HG03565 (cell line): ENCODE measurements at regions not wholly inside any gene's neighbourhood (a gene's known extent, or its start where the extent isn't known, plus 50 kb on each side); places are given as distances from the start of the nearest gene placed in this dataset.
A peak's percentile ranks its signal among the peaks of the same experiment; 100 is the strongest.
"Not testable (repeated sequence)": the region's sequence is repeated elsewhere in the genome, so short reads cannot be mapped to it uniquely, and the experiment has no call there.

ENCODE experiments used
- ATAC-seq: cut with Tn5 transposase; IDR thresholded peaks from one replicate; pipeline ENCODE4 v1.9.1; 2021; ENCODE audit warnings: mild to moderate bottlenecking, moderate library complexity; ENCODE audit not compliant: unreplicated experiment

DNA sequence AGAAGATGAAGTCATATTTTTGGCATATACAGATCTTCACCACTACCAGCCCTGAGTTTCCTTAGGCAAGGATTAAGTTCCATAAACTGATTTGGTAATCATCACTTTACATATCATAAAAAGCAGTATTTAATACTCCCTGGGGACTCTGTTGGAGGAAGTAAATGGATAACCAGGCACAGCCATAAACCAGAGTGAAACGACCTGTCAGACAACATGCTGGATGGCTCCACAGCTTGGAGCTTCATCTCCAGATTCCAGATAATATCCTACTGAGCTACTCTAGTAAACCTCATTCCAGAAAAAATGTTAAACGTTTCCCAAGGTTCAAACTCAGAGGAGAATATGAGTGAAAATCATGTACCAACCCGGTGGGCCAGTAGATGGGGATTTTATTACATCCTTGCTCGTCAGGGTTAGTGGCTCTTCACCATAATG lies 109.2 kb downstream of the BASP1 start:
- no peak for ATAC-seq

DNA sequence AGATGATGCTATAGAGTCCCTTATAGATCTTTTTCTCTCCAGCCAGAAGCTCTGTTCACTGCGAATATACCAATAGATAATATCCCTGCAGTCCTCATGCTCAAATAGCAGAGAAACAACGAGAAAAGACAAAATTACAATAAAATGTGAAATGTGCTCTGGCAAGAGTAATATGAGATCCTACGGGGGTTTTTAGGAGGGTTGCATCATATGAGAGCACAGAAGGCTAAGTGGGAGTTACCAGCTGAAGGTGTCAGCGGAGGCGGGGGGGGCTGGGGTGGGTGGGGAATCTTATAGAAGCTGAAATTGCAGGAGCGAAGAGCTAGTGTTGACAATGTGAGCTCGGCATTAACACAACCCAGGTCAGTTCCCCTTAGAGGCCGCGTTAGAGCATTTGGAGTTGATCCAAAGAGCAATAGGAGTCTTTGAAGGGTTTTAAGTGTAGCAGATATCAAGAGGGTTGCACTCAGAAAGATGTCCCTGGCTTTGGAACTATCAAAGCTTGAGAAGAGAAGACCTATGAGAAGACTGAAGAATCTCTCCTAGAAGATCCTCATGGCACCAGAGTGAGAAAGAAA lies 109.7 kb downstream of the BASP1 start:
- ATAC-seq = no peak

- no peak for ATAC-seq
Observed at GRCh38 chr5:17329571-17329970, 112.1 kb downstream of the BASP1 start.

GRCh38 chr5:17330386-17330785 lies 113.0 kb downstream of the BASP1 start:
- ATAC-seq = no peak

DNA sequence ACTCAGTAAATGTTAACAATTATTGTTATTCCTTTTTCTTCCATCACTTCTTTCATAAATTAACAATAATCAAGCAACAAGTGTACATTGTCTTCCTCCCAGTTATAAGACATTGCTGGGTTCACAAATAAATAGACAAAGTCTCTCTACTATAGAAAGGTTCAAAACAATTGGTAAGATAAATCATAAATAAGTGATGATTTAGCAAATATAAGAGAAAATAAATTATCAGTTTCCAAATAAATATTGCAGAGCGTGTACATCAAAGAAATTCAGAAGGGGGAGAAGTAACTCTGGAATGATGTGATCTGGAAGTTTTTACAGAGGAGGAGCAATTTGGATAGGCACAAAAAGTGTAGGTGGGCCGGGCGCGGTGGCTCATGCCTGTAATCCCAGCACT lies 114.2 kb downstream of the BASP1 start:
- ATAC-seq = no peak

- no peak for ATAC-seq
Observed at GRCh38 chr5:17333755-17334154, 116.3 kb downstream of the BASP1 start.

- no peak for ATAC-seq
Observed at GRCh38 chr5:17336054-17336453, 118.6 kb downstream of the BASP1 start.

- ATAC-seq = not testable (repeated sequence)
Observed at GRCh38 chr5:17336723-17337122, 119.3 kb downstream of the BASP1 start.

- ATAC-seq = no peak
Observed at GRCh38 chr5:17339841-17340240, 122.4 kb downstream of the BASP1 start.

DNA sequence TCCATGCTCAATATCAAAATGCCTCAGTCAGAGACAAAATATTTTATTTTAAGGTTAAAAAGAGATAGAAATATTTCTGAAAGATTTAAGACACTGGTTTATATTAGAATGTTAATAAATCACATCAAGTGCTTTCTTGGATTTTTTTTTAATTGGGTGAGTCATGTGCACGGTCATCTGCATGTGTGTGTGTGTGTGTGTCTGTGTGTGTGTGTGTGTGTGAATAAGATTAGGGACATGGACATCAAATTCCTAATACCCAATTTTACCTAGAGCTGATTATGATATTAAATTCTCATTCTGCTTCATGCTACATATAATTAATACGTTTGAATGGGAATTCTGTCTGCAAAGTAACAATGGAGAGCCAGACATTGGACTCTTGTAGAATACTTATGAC lies 122.9 kb downstream of the BASP1 start:
- no peak for ATAC-seq

- ATAC-seq = no peak
Observed at GRCh38 chr5:17340819-17341218, 123.4 kb downstream of the BASP1 start.

- ATAC-seq = peak; percentile 95
Observed at GRCh38 chr5:17343675-17344074, 126.2 kb downstream of the BASP1 start.

- ATAC-seq = no peak
Observed at GRCh38 chr5:17346811-17347210, 129.4 kb downstream of the BASP1 start.

DNA sequence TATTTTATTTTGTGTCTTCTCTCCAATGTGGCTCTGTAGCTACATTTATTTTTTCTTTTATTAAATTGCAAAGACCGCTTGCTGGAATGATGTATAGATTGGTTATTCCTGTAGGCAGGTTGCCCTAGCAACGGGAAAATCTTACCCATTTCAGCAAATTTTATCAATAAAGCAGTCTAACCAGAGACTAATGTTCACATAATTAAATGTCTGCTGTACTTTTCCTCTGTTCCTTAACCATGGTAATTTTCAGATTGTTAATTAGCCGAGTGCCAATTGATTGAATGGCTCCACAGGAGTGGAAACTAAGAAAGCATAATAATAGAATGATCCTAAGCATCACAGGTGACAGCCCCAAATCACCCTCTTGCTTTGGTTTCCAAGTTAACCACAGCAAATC lies 134.8 kb downstream of the BASP1 start:
- ATAC-seq = no peak

DNA sequence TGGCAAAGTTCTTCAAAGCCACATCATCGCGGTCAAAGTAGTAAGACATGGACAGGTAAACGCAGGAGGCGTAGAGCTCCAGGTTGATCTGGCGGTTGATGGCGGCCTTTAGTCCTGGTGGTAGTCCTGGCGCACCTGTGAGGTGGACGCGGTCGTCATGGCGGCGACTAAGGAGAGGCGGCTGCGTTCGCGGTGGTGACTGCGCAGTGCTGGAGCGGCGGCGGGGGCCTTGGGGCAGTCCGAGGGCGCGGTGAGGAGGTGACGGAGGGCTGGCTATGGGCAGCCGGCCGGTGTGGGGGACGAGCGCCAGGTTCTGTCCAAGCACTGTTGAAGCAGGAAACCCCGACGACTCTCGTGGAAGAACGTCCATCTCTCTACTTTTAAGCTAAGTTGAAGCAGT lies 136.8 kb downstream of the BASP1 start:
- no peak for ATAC-seq

DNA sequence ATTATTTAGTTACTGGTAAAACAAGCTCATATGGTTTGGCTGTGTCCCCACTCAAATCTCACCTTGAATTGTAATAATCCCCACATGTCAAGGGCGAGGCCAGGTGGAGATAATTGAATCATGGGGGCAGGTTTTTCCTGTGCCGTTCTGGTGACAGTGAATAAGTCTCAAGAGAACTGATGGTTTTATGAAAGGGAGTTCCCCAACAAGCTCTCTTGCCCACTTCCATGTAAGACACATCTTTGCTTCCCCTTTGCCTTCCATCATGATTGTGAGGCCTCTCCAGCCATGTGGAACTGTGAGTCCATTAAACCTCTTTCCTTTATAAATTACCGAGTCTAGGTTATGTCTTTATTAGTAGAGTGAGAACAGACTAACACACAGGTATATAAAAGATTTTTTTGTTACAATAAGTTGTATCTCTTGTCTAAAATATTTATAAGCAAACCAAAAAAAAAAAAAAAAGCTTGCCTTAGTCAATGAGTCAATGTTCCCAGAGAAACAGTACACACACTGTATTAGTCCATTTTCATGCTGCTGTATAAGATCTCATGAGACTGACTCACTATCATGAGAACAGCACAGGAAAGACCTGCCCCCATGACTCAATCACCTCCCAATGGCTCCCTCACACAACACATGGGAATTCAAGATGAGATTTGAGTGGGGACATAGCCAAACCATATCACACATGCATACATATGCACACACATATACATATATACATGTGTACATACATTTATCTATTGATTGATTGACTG lies 138.3 kb downstream of the BASP1 start:
- no peak for ATAC-seq

DNA sequence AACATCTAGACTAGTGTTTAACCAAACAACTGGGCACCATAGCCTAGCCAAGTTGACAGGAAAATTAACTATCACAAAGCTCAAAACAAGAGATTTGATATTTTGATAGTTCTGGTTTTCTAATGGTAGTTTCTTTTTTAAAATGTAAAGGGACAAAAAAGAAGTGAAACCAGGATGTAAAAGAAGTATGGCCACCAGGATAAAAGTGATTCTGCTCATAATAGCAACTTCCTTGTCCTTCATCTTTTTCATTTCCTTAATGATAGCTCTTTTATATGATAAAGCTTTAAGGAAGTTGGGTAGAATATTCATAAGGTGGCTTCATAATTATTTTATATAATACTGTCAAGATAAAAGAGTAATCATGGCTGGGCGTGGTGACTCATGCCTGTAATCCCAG lies 139.1 kb downstream of the BASP1 start:
- ATAC-seq = no peak

DNA sequence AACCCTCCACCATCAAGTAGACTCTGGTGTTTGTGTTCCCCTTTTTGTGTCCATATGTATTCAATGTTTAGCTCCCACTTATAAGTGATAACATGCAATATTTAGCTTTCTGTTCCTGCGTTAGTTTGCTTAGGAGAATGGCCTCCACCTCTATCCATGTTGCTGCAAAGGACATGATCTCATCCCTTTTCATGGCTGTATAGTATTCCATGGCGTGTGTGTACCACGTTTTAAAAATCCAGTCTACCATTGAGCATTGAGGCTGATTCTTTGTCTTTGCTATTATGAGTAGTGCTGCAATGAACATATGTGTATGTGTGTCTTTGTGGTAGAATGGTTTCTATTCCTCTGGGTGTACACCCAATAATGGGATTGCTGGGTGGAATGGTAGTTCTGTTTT lies 140.1 kb downstream of the BASP1 start:
- ATAC-seq = no peak

GRCh38 chr5:17358031-17358430 lies 140.0 kb upstream of the TAF11L2 start:
- no peak for ATAC-seq

- no peak for ATAC-seq
Observed at GRCh38 chr5:17359451-17360011, 138.5 kb upstream of the TAF11L2 start.

- no peak for ATAC-seq
Observed at GRCh38 chr5:17360879-17361278, 137.2 kb upstream of the TAF11L2 start.

- no peak for ATAC-seq
Observed at GRCh38 chr5:17361331-17361730, 136.7 kb upstream of the TAF11L2 start.
